ENCODE measurements at regions not wholly inside any gene's neighbourhood (a gene's known extent, or its start where the extent isn't known, plus 50 kb on each side); places are given as distances from the start of the nearest gene placed in this dataset.

DNA sequence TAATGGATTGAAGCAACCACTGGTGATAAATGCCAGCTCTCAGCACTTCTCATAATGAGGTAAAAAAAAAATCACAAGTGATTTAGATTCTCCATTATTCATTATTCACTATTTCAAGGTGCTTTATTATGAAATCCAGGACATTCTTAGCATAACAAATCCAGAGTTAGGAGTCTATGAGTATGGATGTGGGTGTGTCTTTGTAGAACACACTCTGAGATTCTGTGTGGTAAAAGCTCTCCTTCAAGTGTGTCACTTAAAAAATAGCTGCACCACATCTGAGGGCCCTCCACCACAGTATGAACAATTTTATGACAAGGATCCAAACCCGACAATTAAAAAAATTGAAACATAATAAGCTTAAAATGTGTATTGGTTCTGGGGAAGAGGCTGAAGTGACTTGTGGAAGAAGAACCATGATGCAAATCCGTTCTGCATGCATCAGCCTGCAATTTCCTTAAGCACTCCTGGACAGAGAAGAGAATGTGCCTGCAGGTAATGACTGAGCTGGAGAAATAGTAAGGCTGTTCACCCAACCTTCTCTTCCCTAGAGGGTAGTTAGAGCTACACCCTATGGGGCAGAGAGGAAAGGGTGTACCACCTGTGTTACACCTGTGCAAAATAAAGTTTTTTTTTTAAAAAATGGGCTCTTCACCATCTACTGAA lies 488.5 kb upstream of the MGAT4C start:
- FAIRE-seq, result no peak
- Histone ChIP-seq H2AFZ (ENCODE audit: low read depth, low read length) (no peak overlapping the region), H3K4me1 (ENCODE audit: insufficient read depth, low read length) (no peaks in the 10 kb centered on the region), H3K9me3 (ENCODE audit: insufficient read depth, low read depth, low read length) (no peaks in the 10 kb centered on the region), H3K4me2 (ENCODE audit: low read length) (no peak overlapping the region), H3K36me3 (ENCODE audit: insufficient read depth, low read length) (no peaks in the 10 kb centered on the region), H3K27ac (ENCODE audit: low read depth, low read length) (no peak overlapping the region), H4K20me1 (ENCODE audit: insufficient read depth, low read length) (no peaks in the 10 kb centered on the region), H3K4me3 (ENCODE audit: insufficient read depth, low read depth, low read length) (no peak overlapping the region), H3K27me3 (ENCODE audit: insufficient read depth, low read length) (no peaks in the 10 kb centered on the region), H3K79me2 (ENCODE audit: insufficient read depth, low read length) (no peaks in the 10 kb centered on the region), H3K9ac (ENCODE audit: low read length) (no peak overlapping the region)
- H3K27ac Mint-ChIP-seq (ENCODE audit: unreplicated experiment), result no peak overlapping the region
- no peak for DNase-seq (ENCODE audit: low read depth)
- no peak overlapping the region for H3K4me3 Mint-ChIP-seq (ENCODE audit: unreplicated experiment)
- H3K27me3 Mint-ChIP-seq (ENCODE audit: low read depth, unreplicated experiment), result no peaks in the 10 kb centered on the region
- H3K36me3 Mint-ChIP-seq (ENCODE audit: low read depth, unreplicated experiment), result no peaks in the 10 kb centered on the region
- H3K4me1 Mint-ChIP-seq (ENCODE audit: low read depth, unreplicated experiment), result no peaks in the 10 kb centered on the region
- H3K9me3 Mint-ChIP-seq (ENCODE audit: unreplicated experiment), result no peaks in the 10 kb centered on the region
- TF ChIP-seq EZH2 (IDR thresholded peaks at IDR 0.05; ENCODE audit: insufficient read depth, low read length) (no peak), CTCF (IDR thresholded peaks at IDR 0.05; ENCODE audit: insufficient read depth, low read depth, low read length) (no peak)

- H3K36me3 ChIP-seq (ENCODE audit: insufficient read depth, low read length), result no peaks in the 10 kb centered on the region
- H3K36me3 Mint-ChIP-seq (ENCODE audit: low read depth, unreplicated experiment), result no peaks in the 10 kb centered on the region
- H3K79me2 ChIP-seq (ENCODE audit: insufficient read depth, low read length), result no peaks in the 10 kb centered on the region
- H3K27ac Mint-ChIP-seq (ENCODE audit: unreplicated experiment), result no peak overlapping the region
- DNase-seq (ENCODE audit: low read depth) (no peak), FAIRE-seq (no peak)
- TF ChIP-seq EZH2 (IDR thresholded peaks at IDR 0.05; ENCODE audit: insufficient read depth, low read length) (no peak), CTCF (IDR thresholded peaks at IDR 0.05; ENCODE audit: insufficient read depth, low read depth, low read length) (no peak)
- H3K27me3 Mint-ChIP-seq (ENCODE audit: low read depth, unreplicated experiment), result no peaks in the 10 kb centered on the region
- H3K4me1 ChIP-seq (ENCODE audit: insufficient read depth, low read length), result no peaks in the 10 kb centered on the region
- no peak overlapping the region for H2AFZ ChIP-seq (ENCODE audit: low read depth, low read length)
- H3K4me1 Mint-ChIP-seq (ENCODE audit: low read depth, unreplicated experiment), result no peaks in the 10 kb centered on the region
- no peak overlapping the region for H3K27ac ChIP-seq (ENCODE audit: low read depth, low read length)
- H4K20me1 ChIP-seq (ENCODE audit: insufficient read depth, low read length), result no peaks in the 10 kb centered on the region
- H3K27me3 ChIP-seq (ENCODE audit: insufficient read depth, low read length), result no peaks in the 10 kb centered on the region
- no peak overlapping the region for H3K4me3 ChIP-seq (ENCODE audit: insufficient read depth, low read depth, low read length)
- H3K9me3 Mint-ChIP-seq (ENCODE audit: unreplicated experiment), result no peaks in the 10 kb centered on the region
- no peaks in the 10 kb centered on the region for H3K9me3 ChIP-seq (ENCODE audit: insufficient read depth, low read depth, low read length)
- H3K9ac ChIP-seq (ENCODE audit: low read length), result no peak overlapping the region
- H3K4me3 Mint-ChIP-seq (ENCODE audit: unreplicated experiment), result no peak overlapping the region
- no peak overlapping the region for H3K4me2 ChIP-seq (ENCODE audit: low read length)
Observed at GRCh38 chr12:86743875-86744536, 487.8 kb upstream of the MGAT4C start.

- TF ChIP-seq CTCF (IDR thresholded peaks at IDR 0.05; ENCODE audit: insufficient read depth, low read depth, low read length), result no peak
- TF ChIP-seq EZH2 (IDR thresholded peaks at IDR 0.05; ENCODE audit: insufficient read depth, low read length), result no peak
- H3K27ac ChIP-seq (ENCODE audit: low read depth, low read length), result no peak overlapping the region
- Mint-ChIP-seq H3K4me1 (ENCODE audit: low read depth, unreplicated experiment) (no peaks in the 10 kb centered on the region), H3K27me3 (ENCODE audit: low read depth, unreplicated experiment) (no peaks in the 10 kb centered on the region), H3K4me3 (ENCODE audit: unreplicated experiment) (no peak overlapping the region), H3K9me3 (ENCODE audit: unreplicated experiment) (no peaks in the 10 kb centered on the region), H3K36me3 (ENCODE audit: low read depth, unreplicated experiment) (no peaks in the 10 kb centered on the region), H3K27ac (ENCODE audit: unreplicated experiment) (no peak overlapping the region)
- H3K9ac ChIP-seq (ENCODE audit: low read length), result no peak overlapping the region
- FAIRE-seq (no peak), DNase-seq (ENCODE audit: low read depth) (no peak)
- no peaks in the 10 kb centered on the region for H4K20me1 ChIP-seq (ENCODE audit: insufficient read depth, low read length)
- H3K36me3 ChIP-seq (ENCODE audit: insufficient read depth, low read length), result no peaks in the 10 kb centered on the region
- no peak overlapping the region for H3K4me3 ChIP-seq (ENCODE audit: insufficient read depth, low read depth, low read length)
- H3K4me1 ChIP-seq (ENCODE audit: insufficient read depth, low read length), result no peaks in the 10 kb centered on the region
- no peaks in the 10 kb centered on the region for H3K79me2 ChIP-seq (ENCODE audit: insufficient read depth, low read length)
- no peaks in the 10 kb centered on the region for H3K27me3 ChIP-seq (ENCODE audit: insufficient read depth, low read length)
- no peak overlapping the region for H3K4me2 ChIP-seq (ENCODE audit: low read length)
- no peak overlapping the region for H2AFZ ChIP-seq (ENCODE audit: low read depth, low read length)
- H3K9me3 ChIP-seq (ENCODE audit: insufficient read depth, low read depth, low read length), result no peaks in the 10 kb centered on the region
Observed at GRCh38 chr12:86741531-86741930, 485.3 kb upstream of the MGAT4C start.

Measured in astrocyte (in vitro differentiated cells and primary cell).